Endometrium (tissue), 2 donors: ENCODE measurements at regions not wholly inside any gene's neighbourhood (a gene's known extent, or its start where the extent isn't known, plus 50 kb on each side); places are given as distances from the start of the nearest gene placed in this dataset.
"Not testable (repeated sequence)": the region's sequence is repeated elsewhere in the genome, so short reads cannot be mapped to it uniquely, and the experiment has no call there.

Source experiments
- FAIRE-seq: peaks from 2 replicates; lab custom pipeline; 2012; peaks lifted over from hg19 to GRCh38; lab: Jason Lieb, UNC
- donor health status: control.
- donor health status: control.

DNA sequence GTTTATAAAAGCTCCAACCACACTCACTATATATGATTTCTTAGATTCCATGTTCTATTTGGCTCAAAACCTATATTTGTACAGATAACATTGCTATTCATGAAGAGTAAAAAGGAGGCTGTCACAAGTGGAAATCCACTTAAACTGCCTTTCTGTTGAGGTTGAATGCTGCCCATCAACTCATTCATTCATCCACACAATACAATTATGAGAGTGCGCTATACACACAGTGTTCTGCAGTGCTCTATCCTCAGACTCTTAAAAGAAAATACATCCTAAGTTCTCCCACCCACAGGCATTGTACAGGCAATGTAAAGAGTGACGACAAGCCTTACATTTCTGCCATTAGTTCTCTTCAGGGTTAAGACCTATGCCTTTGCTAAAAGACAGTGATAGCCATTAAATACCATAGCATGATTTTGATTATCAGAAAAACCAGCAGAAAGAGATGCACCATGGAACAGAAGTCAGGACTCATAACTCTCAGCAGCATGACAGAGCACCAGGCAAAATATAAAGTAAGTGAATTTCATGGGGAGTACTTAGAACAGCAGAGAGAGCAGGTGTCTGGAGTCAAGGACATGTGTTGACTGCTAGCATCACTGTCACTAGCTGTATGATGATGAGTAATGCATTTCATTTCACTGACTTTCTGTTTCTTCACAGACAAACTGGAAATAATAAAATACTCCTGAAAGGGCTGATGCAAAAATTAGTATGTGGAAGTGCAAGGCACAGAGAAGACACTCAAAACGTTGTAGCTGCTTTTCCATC, 218.0 kb downstream of the RBM26 start:
- no peak for FAIRE-seq

DNA sequence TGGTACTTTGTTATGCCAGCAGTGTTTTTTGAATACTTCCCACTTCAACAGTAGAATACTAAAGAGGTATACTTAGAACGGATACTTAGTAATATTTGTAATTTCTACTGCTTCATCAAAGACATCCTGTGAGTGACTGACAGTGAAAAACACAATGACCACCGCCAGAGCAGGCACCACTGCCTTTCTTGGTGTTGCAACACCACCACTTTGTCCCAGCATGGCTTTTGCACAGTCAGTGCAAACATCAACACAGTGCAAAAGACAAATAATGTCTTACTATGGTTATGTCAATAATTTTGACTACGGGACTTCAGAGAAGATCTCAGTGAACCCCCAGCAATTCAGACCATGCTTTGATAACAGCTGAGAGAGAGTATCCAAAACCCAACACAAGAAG, 220.5 kb downstream of the RBM26 start:
- FAIRE-seq: no peak

DNA sequence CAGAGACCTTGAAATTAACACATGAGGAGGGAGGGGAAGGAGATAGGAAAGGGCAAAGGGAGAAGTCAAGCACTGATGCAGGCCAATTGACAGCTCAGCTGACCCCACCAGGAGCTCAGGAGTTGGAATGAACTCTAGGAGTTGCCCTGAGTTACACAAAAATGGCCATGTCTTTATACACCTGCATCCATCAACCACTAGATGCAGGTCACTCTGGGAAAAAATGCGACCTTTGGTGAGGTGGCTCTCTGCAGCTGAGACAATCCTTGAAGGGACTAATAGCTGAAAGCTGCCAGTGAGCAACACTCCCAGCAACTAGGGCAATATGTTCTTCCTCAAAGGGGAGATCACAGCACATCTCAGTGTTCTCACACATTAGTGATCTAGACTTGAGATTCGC, 222.8 kb downstream of the RBM26 start:
- FAIRE-seq: no peak

DNA sequence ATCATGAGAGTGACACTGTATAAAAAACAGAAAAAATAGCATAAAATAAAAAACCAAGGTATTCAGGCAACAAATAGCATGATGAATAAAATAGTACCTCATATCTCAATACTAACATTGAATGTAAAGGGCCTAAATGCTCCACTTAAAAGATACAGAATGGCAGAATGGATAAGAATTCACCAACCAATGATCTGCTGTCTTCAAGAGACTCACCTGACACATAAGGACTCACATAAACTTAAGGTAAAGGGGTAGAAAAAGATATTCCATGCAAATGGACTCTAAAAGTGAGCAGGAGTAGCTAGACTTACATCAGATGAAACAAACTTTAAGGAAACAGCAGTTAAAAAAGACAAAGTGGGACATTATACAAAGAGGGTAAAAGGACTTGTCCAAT, 232.4 kb downstream of the RBM26 start:
- not testable (repeated sequence) for FAIRE-seq

DNA sequence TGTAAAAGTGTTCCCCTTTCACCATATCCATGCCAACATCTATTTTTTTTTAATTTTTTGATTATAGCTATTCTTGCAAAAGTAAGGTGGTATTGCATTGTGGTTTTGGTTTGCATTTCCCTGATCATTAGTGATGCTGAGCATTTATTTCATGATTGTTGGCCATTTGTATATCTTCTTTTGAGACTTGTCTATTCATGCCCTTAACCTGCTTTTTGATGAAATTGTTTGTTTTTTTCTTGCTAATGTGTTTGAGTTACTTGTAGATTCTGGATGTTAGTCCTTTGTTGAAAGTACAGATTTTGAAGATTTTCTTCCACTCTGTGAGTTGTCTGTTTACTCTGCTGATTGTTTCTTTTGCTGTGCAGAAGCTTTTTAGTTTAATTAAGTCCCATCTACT, 233.1 kb downstream of the RBM26 start:
- not testable (repeated sequence) for FAIRE-seq

DNA sequence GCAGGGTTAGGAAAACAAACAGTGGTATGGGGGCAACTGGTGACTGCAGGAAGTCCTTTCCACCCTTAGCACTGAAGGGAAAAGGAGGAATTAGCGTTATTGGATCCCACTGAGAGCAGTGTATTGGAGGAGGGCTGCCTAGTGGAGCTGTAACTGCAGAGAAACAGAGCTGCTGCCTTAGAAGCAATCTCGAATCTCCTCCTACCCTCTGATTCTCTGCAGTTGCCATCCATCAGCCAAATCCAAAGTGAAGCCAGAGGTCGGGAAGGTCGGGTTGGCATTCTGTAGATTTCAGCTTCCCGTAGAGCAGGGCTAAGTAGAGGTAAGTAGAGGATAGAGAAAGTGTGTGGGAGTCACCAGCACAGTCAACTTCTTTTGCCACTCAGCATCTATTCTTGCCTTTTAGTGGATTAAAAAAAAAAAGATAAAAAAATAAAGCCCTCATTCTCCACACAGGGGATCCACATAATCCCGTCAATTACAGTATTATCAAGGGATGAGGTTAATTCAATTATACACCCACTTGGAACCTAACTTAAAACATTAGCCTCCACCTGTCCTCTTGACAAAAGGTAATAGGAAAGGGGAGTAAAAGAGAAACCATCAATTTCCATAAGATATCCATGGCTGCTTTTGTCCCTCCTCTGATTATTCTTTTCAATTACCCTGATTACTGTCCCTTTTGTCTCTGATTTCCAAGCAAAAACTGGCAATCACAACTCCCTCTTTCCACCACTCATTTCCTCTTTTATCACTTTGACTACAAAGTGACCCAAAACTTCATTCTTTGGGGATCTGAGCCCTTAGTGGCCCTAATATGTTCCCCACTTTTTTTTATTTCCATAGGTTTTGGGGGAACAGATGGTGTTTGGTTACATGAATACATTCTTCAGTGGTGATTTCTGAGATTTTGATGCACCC, 234.7 kb downstream of the RBM26 start:
- no peak for FAIRE-seq

DNA sequence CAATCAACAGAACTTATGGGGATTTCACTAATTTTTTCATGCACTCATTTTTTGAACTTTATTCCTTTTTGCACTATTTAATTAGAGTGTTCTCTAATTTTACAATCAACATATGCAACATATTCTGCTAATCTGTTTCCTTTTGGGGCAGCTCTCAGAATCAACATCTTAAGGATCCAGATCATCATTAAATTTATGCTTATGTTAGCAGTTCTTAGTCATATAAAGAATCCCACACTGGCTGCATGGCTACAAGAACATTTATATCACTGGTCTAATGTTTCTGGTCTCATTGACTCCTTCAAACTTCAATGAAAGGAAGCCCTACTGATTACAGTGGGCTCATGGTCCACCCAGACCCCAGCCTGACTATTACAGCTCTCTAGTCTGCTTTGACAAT, 245.2 kb downstream of the RBM26 start:
- FAIRE-seq: no peak

DNA sequence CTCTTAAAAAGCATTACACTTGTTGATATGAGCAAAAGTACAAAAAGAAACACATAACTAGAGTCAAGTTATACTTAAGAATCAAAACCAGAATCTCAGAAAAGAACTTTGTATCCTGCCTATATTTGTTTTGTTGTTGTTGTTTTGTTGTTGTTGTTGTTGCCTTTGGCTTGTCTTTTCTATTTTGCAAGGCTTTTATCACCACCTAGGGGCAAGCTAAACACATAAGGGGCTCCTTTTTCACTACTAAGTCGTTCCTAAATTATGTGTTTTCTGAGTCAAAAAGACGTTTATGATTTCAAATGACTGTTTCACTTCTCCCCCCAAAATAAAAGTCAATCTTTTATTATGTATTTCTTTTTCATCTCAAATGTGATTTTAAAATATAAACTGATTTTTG, 250.2 kb downstream of the RBM26 start:
- FAIRE-seq: no peak

DNA sequence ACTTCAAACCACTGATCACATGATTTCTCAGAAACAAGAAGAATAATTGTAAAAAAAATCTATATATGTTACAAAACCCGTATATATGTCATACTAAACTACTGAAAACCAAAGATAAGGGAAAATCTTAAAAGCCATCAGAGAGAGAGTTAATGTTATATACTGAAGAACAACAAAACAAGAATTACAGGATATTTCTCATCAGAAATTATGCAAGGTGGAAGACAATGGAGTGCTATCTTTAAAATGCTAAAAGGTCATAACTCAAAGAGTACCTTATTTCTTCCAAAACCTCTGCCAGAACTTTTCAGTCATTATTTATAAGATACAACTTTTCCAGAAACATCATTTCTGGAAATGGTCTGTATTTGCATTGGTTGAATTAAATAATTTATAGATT, 256.8 kb downstream of the RBM26 start:
- no peak for FAIRE-seq

DNA sequence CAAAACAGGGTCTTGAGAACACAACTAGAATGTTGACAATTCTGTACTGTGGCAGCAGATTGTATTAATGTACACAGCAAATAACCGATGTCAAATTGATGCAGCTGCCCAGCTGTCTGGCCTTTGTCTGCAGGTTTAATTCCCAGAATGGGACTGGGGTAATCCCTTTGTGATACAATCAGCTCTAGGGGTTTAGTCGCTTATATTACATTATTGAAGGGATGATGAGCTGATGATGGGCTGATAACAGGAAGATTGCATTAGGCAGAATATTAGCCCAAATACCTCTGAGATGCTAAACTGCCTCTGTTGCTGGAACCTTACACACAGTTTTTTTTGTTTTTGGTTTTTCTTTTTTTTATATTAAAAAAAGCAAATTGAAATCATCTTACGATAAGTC, 265.0 kb downstream of the RBM26 start:
- no peak for FAIRE-seq

DNA sequence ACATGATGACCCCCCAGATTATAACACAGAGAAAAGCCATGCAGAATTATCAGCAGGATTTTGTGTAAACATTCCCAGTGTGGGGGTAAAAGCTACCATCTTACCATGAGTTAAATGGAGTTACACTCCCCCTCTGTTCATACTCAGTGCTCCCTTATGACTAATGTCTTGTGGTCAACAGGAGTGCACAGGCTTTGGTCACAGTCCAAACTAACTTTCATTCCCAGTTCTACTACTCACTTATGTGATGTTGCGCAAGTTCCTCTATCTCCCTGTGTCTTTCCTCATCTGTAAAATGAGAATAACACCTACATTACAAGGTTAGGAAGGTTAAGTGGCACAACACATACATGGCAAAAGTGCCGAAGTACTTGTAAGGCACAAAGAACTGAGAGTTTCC, 277.9 kb downstream of the RBM26 start:
- no peak for FAIRE-seq

DNA sequence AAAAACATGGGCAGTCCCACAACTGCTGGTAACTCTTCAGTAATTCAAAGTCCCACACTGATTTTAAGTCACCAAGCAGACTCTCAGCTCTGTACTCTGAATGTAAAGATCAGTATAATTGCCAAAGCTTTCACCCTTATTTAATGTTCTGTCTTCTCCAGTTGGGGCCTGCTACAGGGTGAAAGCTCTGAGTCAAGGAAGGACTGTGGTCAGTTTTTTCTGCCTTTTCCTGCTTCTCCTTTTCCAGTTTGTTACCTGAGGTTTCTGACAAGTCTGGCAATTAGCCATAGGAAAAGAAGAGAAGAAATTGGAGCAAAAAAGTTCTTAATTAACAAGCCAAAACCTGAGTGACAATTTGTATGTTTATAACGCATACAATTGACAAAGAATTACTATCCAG, 279.3 kb downstream of the RBM26 start:
- no peak for FAIRE-seq

DNA sequence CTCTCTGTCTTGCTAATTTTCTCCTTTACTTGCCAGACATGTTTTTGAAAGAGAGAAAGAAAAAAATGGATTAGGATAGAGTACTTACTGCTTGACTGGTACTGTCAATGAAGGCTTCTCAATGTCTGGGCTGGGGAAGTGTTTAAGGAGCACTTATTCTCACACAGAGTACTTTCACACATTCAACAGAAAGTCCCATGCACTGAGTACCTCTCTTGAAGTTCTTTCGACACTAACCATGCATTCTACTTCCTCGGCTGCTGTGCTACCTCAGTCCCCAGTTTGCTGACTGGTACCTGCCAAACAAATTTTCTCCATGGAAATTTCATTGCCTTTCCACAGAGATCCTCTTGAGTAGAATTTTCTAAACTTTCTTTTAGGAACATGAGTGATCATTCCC, 281.9 kb downstream of the RBM26 start:
- no peak for FAIRE-seq

DNA sequence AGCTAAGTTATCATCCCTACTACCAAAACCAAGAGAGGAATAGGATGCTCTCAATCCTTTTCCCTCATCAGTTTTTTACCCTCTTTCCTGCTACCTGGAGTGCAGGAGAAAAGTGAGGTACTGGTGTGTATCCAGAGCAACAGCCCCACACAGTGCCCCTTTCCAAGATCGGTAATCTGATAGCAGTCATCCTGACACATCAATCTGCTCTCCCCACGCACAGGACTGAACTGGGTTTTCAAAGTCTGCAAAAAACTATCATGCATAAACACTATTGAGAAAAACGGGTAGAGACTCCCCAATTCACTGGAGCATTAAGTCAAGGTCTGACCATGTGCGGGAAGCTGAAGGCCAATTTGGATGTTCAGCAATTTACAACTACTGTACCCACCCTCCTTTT, 284.8 kb downstream of the RBM26 start:
- FAIRE-seq: no peak

DNA sequence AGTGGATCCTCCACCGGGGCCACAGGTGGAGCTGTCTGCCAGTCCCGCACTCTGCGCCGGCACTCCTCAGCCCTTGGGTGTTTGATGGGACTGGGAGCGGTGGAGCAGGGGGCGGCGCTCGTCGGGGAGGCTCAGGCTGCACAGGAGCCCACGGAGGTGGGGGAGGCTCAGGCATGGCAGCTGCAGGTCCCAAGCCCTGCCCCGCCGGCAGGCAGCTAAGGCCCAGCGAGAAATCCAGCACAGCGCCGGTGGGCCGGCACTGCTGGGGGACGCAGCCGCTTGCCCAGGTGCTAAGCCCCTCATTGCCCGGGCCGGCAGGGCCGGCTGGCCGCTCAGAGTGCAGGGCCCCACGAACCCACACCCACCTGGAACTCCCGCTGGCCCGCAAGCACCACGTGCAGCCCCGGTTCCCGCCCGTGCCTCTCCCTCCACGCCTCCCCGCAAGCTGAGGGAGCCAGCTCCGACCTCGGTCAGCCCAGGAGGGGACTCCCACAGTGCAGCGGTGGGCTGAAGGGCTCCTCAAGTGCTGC, 286.4 kb downstream of the RBM26 start:
- no peak for FAIRE-seq

DNA sequence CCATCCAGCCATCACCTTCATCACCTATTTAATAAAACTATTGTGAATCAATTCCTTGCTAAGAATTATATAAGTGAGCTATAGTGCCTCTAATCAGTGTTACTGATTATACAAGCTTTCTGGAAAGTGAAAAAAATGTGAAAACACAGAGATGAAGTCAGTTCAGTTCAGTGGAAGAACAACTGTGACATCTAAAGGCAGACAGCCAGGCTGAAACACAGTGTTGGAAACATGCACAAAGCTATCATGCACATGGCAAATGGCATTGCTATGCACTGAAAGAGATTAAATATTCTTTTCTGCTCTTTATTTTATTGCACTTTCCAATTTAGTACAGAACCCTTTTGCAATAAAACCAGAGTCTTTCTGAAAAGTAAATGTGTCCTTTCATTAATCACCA, 294.0 kb downstream of the RBM26 start:
- no peak for FAIRE-seq

DNA sequence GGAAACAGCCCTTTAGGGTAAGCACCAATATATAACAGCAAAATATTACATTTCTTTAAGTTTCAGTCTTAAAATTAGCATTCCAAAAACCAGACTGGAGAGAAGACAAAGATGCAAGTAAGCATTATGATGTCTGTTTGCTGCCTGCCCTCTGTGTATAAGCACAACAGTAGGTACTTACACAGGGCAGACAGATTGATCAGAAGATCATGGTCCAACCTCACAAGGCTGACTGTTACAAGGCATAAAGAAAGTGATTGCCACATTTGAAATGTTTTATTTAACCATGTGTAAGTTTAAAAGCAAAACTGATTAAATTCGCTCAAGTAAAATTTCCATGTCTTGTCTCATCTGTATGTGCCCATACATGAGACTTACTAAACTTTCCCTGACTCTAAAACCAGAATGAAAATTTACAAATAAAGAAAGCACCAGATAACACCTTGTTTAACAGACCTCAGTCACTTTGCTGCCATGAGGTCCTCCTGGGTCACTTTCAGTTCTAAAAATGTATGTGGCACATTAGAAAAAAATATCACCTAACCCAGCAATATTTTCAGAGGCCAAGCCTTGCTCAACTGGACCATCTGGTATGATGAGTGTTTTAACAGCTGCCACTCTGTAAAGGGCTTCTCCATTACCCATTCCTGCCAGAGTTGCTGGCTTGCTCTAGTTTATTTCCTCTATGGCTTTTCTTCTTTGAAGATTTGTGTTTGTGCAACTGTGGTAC, 297.0 kb downstream of the RBM26 start:
- FAIRE-seq: no peak

DNA sequence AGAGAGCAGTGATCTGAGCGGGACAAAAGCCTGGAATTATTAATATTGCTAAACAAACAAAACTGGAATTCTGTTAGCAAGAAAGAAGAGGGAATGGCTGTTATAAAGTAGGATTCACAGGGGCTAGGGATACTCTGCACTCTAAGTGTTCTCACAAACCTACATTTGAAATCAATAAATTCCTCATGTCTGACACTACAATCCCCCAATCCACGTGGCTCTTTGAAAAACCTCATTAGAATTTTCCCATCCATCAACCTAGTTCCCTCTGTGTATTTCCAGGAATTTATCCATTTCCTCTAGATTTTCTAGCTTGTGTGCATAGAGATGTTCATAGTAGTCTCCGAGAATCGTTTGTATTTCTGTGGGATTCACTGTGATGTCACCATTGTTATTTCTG, 307.5 kb downstream of the RBM26 start:
- FAIRE-seq: no peak

DNA sequence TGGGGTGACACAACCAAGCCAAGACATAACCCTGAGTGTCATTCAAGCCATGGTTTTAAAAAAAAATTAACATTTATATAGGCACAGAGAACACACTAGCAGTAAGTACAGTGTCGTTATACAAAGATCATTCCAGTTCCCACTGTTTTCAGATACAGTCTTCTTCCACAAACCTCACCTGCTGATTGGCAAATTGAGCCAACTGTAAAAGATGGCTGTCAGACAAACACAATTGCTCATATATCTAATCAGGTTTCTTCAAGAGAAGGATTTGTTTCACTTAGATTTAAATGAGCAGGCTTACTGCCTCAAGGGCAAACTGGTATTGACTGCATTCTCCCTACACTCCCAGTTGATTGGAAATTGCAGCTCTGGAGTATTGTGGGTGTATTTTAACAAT, 308.9 kb downstream of the RBM26 start:
- FAIRE-seq: no peak

DNA sequence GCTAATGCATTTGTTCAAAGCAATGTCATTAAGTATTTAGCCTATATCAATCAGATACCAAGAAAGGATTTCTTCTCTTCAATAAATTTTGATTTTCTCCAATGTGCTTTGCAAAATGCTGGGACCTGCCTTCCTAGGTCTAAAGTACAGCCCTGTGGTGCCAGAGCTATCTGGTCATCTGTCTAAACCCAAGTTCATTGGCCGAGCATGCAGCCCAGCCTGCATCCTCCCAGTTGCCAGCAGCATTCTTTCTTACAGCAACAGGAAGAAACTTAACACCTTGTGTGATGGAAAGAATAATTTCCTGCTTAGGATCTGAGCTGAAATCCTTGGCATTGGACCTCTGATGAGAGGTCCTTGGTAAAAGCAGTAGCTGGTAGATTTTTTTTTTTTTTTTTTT, 310.0 kb downstream of the RBM26 start:
- no peak for FAIRE-seq

DNA sequence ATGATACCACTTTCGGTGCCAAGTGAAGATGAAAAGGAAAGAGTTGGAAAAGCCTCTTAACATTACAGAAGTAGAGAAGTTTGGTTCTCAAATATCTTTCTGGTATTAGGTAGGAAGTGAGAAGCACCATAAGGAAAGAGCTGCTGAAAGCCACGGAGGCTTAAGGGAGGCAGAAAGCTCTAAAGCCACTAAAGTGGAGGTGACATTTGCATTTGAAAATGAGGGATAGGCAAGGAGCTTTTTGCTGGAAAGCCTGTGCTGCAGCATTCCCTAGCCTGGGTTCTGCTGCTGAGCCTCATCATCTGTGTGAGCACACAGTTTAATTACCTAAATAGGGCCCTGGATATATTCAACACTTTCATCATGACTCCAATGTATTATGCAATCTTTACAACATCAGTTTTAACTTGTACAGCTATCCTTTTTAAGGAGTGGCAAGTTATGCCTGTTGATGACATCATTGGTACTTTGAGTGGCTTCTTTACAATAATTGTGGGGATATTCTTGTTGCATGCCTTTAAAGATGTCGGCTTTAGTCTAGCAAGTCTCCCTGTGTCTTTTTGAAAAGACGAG, 315.4 kb downstream of the RBM26 start:
- no peak for FAIRE-seq

DNA sequence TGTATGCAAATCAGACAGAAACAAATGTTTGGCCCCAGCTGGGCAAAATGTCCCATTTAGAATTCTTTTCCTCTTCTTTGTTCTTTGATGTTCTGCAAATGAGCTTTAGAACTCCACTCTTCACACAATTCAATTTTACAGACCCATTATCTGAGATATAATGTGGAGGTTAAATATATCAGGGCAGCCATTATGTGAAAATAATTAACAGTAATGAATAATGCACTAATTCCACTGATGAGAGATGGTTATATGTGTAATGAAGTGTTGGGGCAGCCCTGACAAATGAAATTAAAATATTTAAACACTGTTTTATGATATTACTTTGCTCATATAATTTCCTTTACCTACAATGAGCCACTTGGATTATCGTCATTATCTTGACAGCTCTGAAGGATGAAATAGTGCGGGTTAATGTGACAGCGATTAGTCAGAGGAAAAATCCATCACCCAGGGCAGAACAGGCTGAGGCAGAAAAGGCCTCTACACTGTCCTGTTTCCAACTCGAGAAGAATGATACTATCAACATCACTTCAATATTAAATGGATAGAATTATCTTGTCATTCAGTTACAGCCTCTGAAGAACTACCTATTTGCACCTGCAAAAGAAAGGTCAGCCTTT, 321.1 kb downstream of the RBM26 start:
- no peak for FAIRE-seq
